HFFc6 (cell line): ENCODE measurements at regions not wholly inside any gene's neighbourhood (a gene's known extent, or its start where the extent isn't known, plus 50 kb on each side); places are given as distances from the start of the nearest gene placed in this dataset.

Experiments
- DNase-seq: peaks from one replicate; pipeline ENCODE4 v3.0.0-alpha.2; 2018
- H3K27ac Mint-ChIP-seq: 2 replicates; pipeline ENCODE4 v1.8.0; 2020; ENCODE audit warnings: mild to moderate bottlenecking, mixed read lengths
- H3K27me3 Mint-ChIP-seq: 2 replicates; pipeline ENCODE4 v1.8.0; 2021; ENCODE audit warnings: mild to moderate bottlenecking, moderate library complexity, mixed read lengths; ENCODE audit not compliant: insufficient read depth
- H3K36me3 Mint-ChIP-seq: 2 replicates; pipeline ENCODE4 v1.8.0; 2021; ENCODE audit warnings: low read depth, mixed read lengths
- H3K4me1 Mint-ChIP-seq: 2 replicates; pipeline ENCODE4 v1.8.0; 2020; ENCODE audit warnings: low read depth, mixed read lengths
- H3K4me3 Mint-ChIP-seq: 2 replicates; pipeline ENCODE4 v1.8.0; 2020; ENCODE audit warnings: mild to moderate bottlenecking, moderate library complexity, mixed read lengths
- H3K9me3 Mint-ChIP-seq: 2 replicates; pipeline ENCODE4 v1.8.0; 2020; ENCODE audit warnings: mild to moderate bottlenecking, mixed read lengths
- TF ChIP-seq, protein P1 (sequence below): fragments of 200-600 bp; sonication (generic); IDR thresholded peaks from 2 replicates; pipeline ENCODE4 v1.5.0; 2021; ENCODE audit warnings: antibody characterized with exemption, mild to moderate bottlenecking

DNA sequence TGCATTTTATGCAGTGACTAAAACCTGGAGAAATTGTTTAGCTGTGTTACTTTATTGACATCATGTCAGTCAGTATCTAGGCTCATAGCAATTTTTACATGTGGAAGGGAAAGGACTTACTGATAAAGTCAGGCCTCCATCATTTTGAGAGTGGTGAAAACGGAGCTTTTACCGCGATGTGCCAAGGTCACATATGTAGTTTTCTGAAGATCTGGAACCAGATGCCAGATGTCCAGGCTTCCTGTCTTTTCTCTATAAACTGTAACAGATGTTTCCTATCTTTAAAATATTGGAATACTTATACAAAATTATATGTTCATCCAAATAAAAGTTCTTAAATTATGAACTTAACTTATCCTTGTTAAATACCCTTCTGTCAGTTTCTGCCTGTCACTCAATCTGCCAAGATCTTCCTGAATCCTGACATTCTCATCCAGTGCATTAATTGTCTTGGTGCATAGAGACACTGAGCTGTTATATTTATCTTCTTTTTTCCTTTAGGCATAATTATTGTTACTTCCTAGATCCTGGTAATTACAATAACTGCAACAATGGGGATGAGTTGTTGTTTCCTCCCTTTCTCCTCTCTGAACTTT is 1646.2 kb upstream of the TENM3 start:
- TF ChIP-seq, protein P1, sequence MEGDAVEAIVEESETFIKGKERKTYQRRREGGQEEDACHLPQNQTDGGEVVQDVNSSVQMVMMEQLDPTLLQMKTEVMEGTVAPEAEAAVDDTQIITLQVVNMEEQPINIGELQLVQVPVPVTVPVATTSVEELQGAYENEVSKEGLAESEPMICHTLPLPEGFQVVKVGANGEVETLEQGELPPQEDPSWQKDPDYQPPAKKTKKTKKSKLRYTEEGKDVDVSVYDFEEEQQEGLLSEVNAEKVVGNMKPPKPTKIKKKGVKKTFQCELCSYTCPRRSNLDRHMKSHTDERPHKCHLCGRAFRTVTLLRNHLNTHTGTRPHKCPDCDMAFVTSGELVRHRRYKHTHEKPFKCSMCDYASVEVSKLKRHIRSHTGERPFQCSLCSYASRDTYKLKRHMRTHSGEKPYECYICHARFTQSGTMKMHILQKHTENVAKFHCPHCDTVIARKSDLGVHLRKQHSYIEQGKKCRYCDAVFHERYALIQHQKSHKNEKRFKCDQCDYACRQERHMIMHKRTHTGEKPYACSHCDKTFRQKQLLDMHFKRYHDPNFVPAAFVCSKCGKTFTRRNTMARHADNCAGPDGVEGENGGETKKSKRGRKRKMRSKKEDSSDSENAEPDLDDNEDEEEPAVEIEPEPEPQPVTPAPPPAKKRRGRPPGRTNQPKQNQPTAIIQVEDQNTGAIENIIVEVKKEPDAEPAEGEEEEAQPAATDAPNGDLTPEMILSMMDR = no peak
- DNase-seq = no peak
- Mint-ChIP-seq H3K36me3 (peaks cover 8% of the 10 kb centered on the region; the same call in 1 of the 2 replicates), H3K9me3 (peaks cover 45% of the 10 kb centered on the region), H3K4me1 (no peaks in the 10 kb centered on the region), H3K4me3 (no peak overlapping the region), H3K27me3 (no peaks in the 10 kb centered on the region), H3K27ac (no peak overlapping the region)

DNA sequence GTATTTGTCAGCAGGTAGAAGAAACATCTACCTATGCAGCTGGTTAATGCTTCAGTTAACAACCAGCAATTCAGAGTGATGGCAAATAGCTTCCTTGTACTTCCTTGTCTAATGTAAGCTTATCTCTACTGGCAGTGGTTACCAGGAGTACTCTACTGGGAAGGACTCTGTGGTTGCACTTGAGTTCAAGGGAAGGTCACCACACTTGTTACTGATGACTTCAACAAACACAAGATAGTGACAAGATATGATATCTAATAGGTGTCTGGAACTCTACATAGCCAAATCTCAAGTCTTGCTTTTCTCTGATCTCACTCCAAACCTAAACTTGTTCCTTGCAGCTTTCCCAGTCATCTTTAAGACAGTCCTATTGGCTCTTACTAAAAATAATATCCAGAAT is 1644.9 kb upstream of the TENM3 start:
- DNase-seq = no peak
- no peak overlapping the region for H3K4me3 Mint-ChIP-seq
- H3K27me3 Mint-ChIP-seq = no peaks in the 10 kb centered on the region
- H3K9me3 Mint-ChIP-seq = peaks cover 36% of the 10 kb centered on the region
- TF ChIP-seq, protein P1 = no peak
- peaks cover 8% of the 10 kb centered on the region; the same call in 1 of the 2 replicates for H3K36me3 Mint-ChIP-seq
- H3K27ac Mint-ChIP-seq = no peak overlapping the region
- no peaks in the 10 kb centered on the region for H3K4me1 Mint-ChIP-seq

DNA sequence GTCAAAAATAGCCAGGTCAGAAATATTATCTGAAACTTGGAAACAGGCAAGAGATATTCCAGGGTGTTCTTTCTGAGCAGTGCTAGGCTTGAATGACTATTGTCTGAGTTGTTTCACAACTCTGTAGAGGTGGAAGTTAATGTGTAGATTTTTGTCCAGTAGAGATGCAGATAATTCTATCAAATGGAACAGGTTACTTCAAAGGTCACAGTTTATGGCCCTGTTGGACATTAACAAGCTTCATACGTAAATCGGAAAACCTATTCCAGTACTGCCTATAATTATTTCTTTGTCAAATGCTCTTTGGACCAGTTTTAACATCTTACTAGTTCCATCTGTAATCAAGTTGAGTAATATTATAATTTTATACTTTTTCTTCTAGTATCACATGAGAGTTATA is 1639.4 kb upstream of the TENM3 start:
- Mint-ChIP-seq H3K36me3 (no peaks in the 10 kb centered on the region), H3K9me3 (peaks cover 20% of the 10 kb centered on the region)
- DNase-seq = no peak

DNA sequence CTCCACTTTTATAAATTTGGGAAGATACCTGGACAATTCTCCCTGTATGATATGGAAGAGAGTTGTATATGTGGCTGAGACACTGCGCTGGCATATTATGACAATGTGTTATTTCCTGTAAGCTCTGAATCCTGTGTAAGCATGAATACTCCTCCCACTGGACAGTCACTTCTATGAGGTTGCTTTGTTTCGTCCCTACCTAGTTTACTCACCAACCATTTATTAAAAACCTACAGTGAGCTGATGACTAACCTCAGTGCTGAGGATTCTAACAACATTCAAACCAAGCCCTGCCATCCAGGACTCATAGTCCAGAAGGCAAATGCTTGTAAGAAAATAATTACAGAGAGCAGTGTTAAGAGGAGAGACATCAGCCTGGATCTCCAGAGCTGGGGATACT is 1632.9 kb upstream of the TENM3 start:
- TF ChIP-seq, protein P1 = no peak
- Mint-ChIP-seq H3K9me3 (peaks cover 23% of the 10 kb centered on the region), H3K27me3 (no peaks in the 10 kb centered on the region), H3K27ac (no peak overlapping the region), H3K4me3 (no peak overlapping the region), H3K36me3 (no peaks in the 10 kb centered on the region), H3K4me1 (no peaks in the 10 kb centered on the region)
- DNase-seq = no peak

More for the DNA sequence above, 1639.4 kb upstream of the TENM3 start:
- Mint-ChIP-seq H3K27ac (no peak overlapping the region), H3K4me3 (no peak overlapping the region), H3K27me3 (no peaks in the 10 kb centered on the region), H3K4me1 (no peaks in the 10 kb centered on the region)
- TF ChIP-seq, protein P1 = no peak

DNA sequence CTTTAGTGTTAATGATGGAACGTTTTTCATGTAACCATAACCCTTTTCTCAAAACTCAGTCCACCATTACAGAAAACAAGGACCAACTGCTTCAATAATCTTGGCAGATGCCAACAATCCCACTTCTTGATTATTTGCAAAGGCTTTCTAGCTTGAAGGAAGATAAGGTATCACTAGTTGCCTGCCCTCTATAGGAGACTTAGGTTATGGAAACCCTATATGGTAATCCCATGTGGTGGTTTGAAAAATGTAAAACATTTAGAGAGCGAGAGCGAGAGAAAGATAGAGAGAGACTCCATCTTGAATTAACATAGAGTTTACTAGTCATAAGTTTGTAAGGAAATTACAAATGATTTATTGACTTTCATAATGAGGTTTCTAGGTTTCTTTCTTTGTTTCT is 1627.5 kb upstream of the TENM3 start:
- Mint-ChIP-seq H3K9me3 (peaks cover 10% of the 10 kb centered on the region), H3K4me3 (no peak overlapping the region), H3K27ac (no peak overlapping the region), H3K27me3 (no peaks in the 10 kb centered on the region), H3K4me1 (no peaks in the 10 kb centered on the region), H3K36me3 (no peaks in the 10 kb centered on the region)
- no peak for DNase-seq
- TF ChIP-seq, protein P1 = no peak

DNA sequence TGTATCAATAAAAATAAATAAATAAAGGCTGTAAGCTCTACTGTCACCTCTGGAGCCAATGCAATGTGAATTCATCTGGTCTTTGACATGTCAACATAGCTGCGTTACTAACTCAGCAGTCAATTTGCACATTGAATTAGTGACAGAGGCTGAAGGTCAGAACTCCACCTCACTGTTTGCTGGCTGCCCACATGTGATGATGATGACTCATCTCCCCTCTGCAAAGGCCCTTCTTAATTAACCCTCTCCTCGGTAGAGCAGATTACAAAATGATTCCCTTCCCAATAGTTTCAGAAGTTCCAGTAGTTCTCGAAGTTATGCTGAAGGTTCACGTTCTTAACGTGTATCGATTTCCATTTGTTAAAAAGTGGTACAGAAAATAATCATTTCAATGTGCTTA is 1626.0 kb upstream of the TENM3 start:
- DNase-seq = no peak
- Mint-ChIP-seq H3K9me3 (peaks cover 11% of the 10 kb centered on the region), H3K27ac (no peak overlapping the region), H3K4me3 (no peak overlapping the region), H3K4me1 (no peaks in the 10 kb centered on the region), H3K36me3 (no peaks in the 10 kb centered on the region), H3K27me3 (no peaks in the 10 kb centered on the region)
- TF ChIP-seq, protein P1 = no peak
